ENCODE measurements at regions not wholly inside any gene's neighbourhood (a gene's known extent, or its start where the extent isn't known, plus 50 kb on each side); places are given as distances from the start of the nearest gene placed in this dataset.

- no peak for TF ChIP-seq HDAC2 (IDR thresholded peaks at IDR 0.05; ENCODE audit: borderline replicate concordance in 1 of 2, low read depth in 2 of 2, low read length in 2 of 2)
- no peak for TF ChIP-seq JUN (IDR thresholded peaks at IDR 0.05; ENCODE audit: low read depth, low read length)
- TF ChIP-seq PHF8 (conservative IDR thresholded peaks at IDR 0.05; ENCODE audit: low read depth, low read length): no peak
These were observed 175.4 kb downstream of the UTRN start (continued) for GRCh38 chr6:144460327-144461095.

Measured in H1 (cell line).